NCI-H1930 (cell line): ENCODE measurements at regions not wholly inside any gene's neighbourhood (a gene's known extent, or its start where the extent isn't known, plus 50 kb on each side); places are given as distances from the start of the nearest gene placed in this dataset.

Experiments used
- DNase-seq, 2 experiments: peaks; one replicate each; lab custom pipeline; 2025; lab: John Stamatoyannopoulos, UW

GRCh38 chr13:103199380-103200088 is 133.3 kb upstream of the SLC10A2 start:
- no peak for DNase-seq

DNA sequence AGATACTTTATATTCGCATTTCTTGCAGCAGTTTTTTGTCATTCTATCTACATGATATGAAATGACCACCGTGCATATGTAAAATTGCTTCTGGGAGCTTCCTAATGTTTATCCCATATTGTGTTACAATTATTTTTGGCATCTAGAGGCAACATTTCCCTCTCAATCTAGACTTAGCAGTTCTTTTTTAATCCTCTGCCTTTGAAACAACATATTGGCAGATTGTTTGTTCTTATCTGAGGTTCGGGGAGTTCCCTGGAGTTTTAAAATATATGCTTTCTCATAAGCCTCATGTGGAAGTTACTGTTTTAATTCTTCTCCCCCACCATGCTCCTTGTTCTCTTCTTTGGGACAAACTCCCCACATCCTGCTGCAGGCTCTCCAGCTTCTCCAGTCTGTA is 130.1 kb upstream of the SLC10A2 start:
- no peak for DNase-seq

DNA sequence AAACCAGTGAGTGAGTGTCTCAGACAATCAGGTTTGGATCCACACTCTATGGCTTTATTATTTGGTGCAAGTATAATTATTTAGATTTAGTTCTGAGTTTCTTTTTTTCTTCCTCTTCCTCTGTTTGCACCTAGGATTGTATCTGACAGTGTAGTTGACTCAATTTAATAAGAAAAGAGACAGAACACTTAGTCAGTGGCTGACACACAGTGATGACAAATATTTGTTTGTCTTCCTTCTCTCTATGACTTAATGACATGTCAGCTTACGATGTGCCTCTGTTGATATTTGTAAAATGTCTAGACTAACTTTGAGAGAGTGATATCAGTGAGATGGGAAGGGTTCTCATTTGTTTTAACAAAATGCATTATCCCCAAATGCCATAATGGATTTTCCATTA is 129.5 kb upstream of the SLC10A2 start:
- no peak for DNase-seq

DNA sequence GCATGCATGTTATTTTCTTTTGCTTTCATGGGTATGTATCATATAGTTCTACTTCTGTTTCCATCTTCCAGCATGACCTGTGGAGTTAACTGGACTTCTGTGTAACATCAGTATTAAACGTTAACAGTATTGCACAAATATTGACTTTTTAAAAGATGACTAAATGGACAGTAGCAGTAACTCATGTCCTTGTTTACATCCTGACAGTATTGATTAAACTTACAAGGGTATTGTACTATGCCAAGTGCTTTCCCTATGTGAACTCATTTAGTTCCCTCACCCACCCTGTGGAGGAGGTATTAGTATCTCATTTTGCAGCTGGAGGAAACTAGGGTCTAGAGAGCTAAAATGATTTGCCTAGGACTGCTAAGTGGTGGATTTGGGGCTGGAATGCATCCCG is 128.7 kb upstream of the SLC10A2 start:
- no peak for DNase-seq

DNA sequence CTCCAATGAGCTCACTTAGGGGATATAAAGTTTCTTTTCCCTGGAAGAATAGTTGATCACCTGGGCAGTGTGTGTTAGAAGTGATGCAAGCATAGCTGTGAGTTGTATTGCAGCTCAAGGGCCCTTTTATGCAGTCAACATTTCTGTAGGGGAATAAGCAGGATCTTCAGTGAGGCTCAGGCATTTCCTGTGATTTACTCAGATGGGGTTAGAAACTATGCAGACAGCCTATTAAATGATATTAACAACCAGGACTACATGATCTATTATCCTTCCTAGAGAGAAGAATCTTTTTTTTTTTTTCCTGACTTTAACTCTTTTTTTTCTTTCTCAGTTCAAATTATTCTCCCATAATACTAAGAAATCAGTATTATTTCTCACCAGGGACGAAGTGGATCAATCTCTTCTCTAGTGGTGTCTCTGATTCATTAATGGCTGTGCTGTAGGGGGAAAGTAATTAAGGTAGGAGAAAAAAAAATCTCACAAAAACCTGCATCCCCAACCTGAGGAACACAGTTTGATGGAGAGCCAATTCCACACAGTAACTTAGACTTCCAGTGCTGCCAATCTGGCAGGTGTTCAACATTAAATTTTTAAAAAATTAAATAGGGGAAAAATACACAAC is 126.4 kb upstream of the SLC10A2 start:
- DNase-seq = no peak

DNA sequence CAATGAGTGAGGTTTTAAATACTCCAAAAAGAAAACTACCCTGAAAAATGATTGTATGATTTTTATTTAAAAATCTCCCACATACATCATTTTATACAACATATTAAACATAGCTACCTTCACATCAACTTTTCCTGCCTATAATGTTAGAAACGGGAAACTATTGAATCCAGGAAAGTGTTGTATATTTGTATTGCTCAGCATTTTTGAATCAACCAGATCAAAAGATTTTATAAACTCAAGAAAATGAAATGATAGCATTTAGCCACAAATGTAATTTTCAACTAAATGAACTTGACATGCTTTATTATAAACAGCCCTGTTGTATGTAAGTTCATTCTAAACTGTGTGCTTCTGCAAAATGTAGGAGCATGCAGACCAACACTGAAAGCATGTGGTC is 124.6 kb upstream of the SLC10A2 start:
- DNase-seq = no peak

GRCh38 chr13:103188713-103189326 is 122.6 kb upstream of the SLC10A2 start:
- DNase-seq = peak in 1 of 2 experiments; percentile 46

GRCh38 chr13:103187721-103188156 is 121.5 kb upstream of the SLC10A2 start:
- DNase-seq = no peak

DNA sequence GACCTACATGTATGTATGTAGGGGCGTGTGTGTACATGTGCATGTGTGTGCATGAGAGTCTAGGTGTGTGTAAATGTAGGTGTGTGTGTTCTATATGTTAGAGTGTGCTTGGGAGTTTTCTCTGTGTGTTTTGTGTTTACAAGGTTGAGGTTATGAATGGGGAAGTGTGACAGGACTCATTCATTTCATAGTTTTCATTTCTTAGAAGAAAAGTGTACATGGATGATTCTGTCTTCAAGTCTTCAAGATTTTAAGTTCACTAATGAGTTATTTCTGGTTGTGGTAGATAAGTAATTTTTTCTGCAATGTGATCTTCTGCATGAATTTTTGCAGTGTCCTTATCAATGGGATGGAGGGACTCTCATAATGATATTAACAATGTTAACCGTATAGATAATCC is 118.2 kb upstream of the SLC10A2 start:
- DNase-seq = no peak

DNA sequence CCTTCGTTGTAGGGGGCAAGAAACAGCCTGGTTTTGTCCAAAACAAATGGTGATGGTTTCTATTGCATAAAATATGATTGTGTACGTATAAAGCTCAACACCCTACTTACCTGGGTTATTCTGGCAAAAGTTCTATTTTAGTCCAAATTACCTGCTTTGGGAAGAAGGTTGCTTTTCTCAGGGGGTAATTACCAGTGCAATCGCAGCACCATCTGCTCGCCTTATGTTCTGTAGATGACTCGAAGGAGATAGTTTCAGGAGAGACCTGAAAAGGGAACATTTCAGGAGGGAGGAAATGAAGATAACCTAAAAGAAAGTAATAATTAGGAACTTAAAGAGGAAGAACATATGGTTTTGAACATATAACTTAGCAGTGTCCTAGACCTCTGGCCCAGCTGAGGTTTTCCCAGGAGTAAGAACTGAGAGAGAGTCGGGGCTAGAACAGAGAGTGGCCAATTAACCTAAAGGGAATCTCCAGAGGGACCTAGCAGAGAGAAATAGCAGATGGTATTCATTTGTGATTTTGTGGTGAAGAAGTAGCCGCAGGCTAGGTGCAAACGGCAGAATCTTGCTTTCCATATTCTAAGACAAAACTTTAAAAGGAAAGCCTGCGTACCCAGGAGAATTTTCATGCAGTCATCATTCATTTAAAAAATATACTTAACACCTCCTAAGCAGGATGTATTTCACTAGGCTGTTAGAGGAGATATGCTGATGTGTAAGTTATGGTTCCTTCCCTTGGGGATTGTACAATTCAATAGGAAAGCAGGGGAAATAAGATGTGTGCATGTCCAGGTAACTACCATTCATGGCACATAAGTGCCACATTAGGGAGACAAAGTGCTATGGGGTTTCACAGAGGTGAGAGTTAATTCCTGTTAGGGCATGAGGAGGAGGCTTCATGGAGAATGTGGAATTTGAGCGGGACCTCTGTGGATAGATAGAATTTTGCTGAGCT is 113.0 kb upstream of the SLC10A2 start:
- DNase-seq = no peak

GRCh38 chr13:103174966-103175365 is 108.7 kb upstream of the SLC10A2 start:
- DNase-seq = no peak

- DNase-seq = no peak
Observed at GRCh38 chr13:103168901-103169508, 102.8 kb upstream of the SLC10A2 start.

- DNase-seq = no peak
Observed at GRCh38 chr13:103164251-103164650, 98.0 kb upstream of the SLC10A2 start.

GRCh38 chr13:103161476-103161875 is 95.3 kb upstream of the SLC10A2 start:
- no peak for DNase-seq

GRCh38 chr13:103157434-103158145 is 91.4 kb upstream of the SLC10A2 start:
- DNase-seq = no peak

- no peak for DNase-seq
Observed at GRCh38 chr13:103157016-103157415, 90.8 kb upstream of the SLC10A2 start.

DNA sequence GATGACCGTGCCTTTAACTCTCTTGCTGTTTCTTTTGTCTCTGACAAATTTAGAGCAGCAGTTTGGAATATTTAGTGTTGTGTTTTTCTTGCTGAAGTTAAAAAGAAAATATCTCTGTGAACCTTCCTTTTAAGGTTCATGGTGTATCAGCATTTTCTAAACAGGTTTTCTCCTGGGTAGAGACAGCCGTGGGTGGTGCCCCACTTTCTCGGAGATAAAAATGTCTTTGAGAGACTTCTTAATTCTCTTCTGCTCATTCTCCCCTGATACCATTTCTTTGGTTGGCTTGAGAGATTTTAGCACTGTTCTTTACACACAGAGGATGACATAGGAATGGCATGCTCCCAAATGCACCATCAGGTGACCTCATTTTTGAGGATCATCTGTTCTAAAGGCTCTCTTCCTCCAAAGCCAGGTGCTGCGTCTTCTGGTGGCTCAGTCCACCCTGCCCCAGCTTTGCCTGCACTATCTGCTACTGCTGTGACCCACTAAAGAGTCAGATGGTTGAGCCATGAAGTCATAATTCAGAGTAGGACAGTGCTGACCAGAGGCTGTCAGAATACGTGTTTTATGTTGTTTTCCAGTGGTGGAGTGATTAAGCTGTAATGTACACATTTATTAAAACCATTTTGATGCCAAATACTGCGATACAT is 90.3 kb upstream of the SLC10A2 start:
- no peak for DNase-seq

DNA sequence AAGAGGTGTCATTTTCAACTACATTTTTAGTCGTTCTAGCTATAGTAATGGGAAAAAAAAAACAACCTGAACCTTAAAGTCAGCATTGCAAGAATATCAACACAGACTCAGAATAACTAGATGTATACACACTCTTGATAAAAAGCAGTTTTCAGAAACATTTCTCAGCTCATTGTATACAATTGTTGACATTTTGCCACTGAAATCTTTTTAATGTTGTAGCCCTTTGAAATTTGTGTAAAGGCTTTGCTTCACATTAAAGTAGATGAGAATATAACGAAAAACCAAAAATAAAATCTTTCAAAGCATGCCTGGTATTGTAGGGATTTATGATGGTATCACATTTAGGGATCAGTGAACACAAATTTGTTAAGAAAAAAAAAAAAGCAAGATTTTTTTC is 87.2 kb upstream of the SLC10A2 start:
- DNase-seq = no peak

- DNase-seq = no peak
Observed at GRCh38 chr13:103147961-103148360, 81.7 kb upstream of the SLC10A2 start.

- DNase-seq = no peak
Observed at GRCh38 chr13:103145442-103145841, 79.2 kb upstream of the SLC10A2 start.

- no peak for DNase-seq
Observed at GRCh38 chr13:103143432-103143831, 77.2 kb upstream of the SLC10A2 start.
